Breast epithelium (tissue), 4 donors: ENCODE measurements at regions not wholly inside any gene's neighbourhood (a gene's known extent, or its start where the extent isn't known, plus 50 kb on each side); places are given as distances from the start of the nearest gene placed in this dataset.
"Not testable (repeated sequence)": the region's sequence is repeated elsewhere in the genome, so short reads cannot be mapped to it uniquely, and the experiment has no call there.

ENCODE experiments used
- DNase-seq, 2 donors: peaks; one replicate each; pipeline ENCODE4 v3.0.0-alpha.2; 2019; ENCODE audit warnings: low spot score in 2 of 2
- H3K27ac ChIP-seq, 2 donors: fragments of 200-600 bp; sonication (generic) in 1 of 2; one replicate each; pipeline ENCODE4 v1.5.1; 2016 to 2019; ENCODE audit warnings: mild to moderate bottlenecking in 1 of 2
- H3K27me3 ChIP-seq, 2 donors: fragments of 200-600 bp; sonication (generic) in 1 of 2; one replicate each; pipeline versions ENCODE4 v1.5.1 to v1.6.0; 2017 to 2019; ENCODE audit warnings: control low read depth in 1 of 2, mild to moderate bottlenecking in 1 of 2
- H3K36me3 ChIP-seq: fragments of 200-600 bp; one replicate; pipeline ENCODE4 v1.5.1; 2019
- H3K4me1 ChIP-seq, 2 donors: fragments of 200-600 bp; sonication (generic); one replicate each; pipeline ENCODE4 v1.5.1; 2016 to 2019; ENCODE audit warnings: control low read depth in 1 of 2
- H3K4me3 ChIP-seq, 3 donors: fragments of 200-600 bp; sonication (generic); 1 replicate in 2 of 3; 2 replicates in 1 of 3; pipeline ENCODE4 v1.5.1; 2016 to 2019; ENCODE audit warnings: mild to moderate bottlenecking in 3 of 3, moderate library complexity in 2 of 3
- H3K9me3 ChIP-seq, 2 donors: fragments of 200-600 bp; sonication (generic) in 1 of 2; one replicate each; pipeline ENCODE4 v1.5.1; 2016 to 2019; ENCODE audit warnings: control low read depth in 1 of 2
- POLR2A ChIP-seq: fragments of 450-650 bp; IDR thresholded peaks from one replicate; pipeline ENCODE4 v1.6.1; 2016; ENCODE audit warnings: antibody characterized with exemption, mild to moderate bottlenecking, moderate library complexity
- POLR2AphosphoS5 ChIP-seq, 3 donors: sonication (generic); formaldehyde crosslinking; IDR thresholded peaks; one replicate each; pipeline ENCODE4 v1.6.1; 2017; ENCODE audit warnings: antibody characterized with exemption in 3 of 3
- intact Hi-C: fragments of 100-400 bp; cut with DNase I; formaldehyde crosslinking; loops from one replicate; pipeline ENCODE4 v1.15.1; 2023; ENCODE audit warnings: low total_unique reads
- TF ChIP-seq, protein P1 (sequence below), 3 donors: fragments of 450-650 bp; IDR thresholded peaks; one replicate each; pipeline ENCODE4 v1.5.1; 2016 to 2017; ENCODE audit warnings: antibody characterized with exemption in 3 of 3, mild to moderate bottlenecking in 3 of 3, moderate library complexity in 3 of 3

DNA sequence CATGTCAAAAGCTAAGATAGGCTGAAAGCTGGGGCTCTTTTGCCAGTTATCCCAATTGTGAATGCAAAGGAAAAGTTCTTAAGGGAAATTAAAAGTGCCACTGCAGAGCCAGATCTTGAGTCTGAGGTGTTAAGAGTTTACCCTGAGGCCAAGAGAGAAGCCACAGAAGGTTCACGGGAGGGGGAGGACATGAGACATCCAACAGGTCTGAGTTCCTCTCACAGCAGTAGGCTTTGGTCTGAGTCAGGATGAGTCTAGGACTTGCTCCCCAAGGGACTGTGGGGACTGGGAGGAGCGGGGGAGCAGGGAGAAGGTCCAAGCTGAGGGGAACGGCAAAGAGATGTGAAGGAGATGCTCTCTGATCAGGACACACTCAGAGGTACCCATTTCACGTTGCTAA lies 411.2 kb upstream of the CAMK1G start:
- Histone ChIP-seq H3K27ac (no peak overlapping the region), H3K9me3 (peaks cover 0 to 4% of the 10 kb centered on the region in 2 donors), H3K4me3 (no peak overlapping the region), H3K36me3 (no peaks in the 10 kb centered on the region), H3K4me1 (no peaks in the 10 kb centered on the region), H3K27me3 (no peaks in the 10 kb centered on the region)
- intact Hi-C loops, result no loop called here
- TF ChIP-seq POLR2A (no peak), POLR2AphosphoS5 (IDR thresholded peaks at IDR 0.05) (no peak)
- TF ChIP-seq, protein P1, sequence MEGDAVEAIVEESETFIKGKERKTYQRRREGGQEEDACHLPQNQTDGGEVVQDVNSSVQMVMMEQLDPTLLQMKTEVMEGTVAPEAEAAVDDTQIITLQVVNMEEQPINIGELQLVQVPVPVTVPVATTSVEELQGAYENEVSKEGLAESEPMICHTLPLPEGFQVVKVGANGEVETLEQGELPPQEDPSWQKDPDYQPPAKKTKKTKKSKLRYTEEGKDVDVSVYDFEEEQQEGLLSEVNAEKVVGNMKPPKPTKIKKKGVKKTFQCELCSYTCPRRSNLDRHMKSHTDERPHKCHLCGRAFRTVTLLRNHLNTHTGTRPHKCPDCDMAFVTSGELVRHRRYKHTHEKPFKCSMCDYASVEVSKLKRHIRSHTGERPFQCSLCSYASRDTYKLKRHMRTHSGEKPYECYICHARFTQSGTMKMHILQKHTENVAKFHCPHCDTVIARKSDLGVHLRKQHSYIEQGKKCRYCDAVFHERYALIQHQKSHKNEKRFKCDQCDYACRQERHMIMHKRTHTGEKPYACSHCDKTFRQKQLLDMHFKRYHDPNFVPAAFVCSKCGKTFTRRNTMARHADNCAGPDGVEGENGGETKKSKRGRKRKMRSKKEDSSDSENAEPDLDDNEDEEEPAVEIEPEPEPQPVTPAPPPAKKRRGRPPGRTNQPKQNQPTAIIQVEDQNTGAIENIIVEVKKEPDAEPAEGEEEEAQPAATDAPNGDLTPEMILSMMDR (IDR thresholded peaks at IDR 0.05), result no peak
- DNase-seq, result no peak

DNA sequence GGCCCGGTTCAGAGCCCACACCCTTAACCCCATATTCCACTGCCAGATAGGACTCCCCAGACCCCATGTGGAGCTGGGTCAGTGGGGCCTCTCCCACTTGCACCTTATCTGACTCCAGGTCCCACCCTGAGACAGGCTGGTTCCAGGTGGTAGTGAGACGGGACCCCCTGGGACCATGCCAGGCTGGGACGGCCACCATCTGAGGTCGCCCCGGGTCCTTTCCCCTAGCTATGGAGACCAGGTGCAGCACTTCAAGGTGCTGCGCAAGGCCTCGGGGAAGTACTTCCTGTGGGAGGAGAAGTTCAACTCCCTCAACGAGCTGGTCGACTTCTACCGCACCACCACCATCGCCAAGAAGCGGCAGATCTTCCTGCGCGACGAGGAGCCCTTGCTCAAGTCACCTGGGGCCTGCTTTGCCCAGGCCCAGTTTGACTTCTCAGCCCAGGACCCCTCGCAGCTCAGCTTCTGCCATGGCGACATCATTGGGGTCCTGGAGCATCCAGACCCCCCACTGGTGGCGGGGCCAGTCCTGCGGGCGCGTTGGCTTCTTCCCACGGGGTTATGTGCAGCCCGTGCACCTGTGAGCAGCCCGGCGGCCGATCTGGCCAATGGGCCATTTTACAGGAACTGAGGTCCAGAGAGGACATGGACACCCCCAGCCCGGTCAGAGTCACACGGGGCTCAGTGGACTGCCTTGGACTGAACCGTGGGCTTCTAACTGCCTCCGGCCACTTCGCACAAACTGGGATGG lies 410.5 kb upstream of the CAMK1G start:
- H3K9me3 ChIP-seq, H3K27ac ChIP-seq, H3K4me1 ChIP-seq, intact Hi-C loops, H3K27me3 ChIP-seq, DNase-seq, H3K4me3 ChIP-seq, H3K36me3 ChIP-seq: not testable (repeated sequence)

DNA sequence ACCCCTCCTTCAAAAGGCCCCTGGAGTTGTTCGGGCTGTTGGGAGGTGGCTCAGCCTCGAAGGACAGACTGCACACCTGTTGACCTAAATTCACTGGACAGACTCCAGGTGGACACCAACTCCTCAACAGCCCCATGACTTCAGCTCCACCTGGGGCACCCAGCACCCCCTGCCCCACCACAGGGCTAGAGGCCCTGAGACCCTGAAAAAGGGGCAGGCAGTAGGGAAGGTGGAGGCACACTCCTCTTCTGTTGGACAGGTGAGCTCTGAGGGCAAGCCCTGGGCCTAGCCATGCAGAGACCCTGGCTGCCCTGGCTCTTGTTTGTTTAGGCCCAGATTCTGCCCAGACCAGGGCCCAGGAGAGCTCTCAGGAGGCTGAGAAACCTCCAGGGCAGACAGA lies 409.7 kb upstream of the CAMK1G start:
- H3K36me3 ChIP-seq, H3K27me3 ChIP-seq, H3K9me3 ChIP-seq, H3K27ac ChIP-seq, H3K4me3 ChIP-seq, intact Hi-C loops, DNase-seq, H3K4me1 ChIP-seq: not testable (repeated sequence)

DNA sequence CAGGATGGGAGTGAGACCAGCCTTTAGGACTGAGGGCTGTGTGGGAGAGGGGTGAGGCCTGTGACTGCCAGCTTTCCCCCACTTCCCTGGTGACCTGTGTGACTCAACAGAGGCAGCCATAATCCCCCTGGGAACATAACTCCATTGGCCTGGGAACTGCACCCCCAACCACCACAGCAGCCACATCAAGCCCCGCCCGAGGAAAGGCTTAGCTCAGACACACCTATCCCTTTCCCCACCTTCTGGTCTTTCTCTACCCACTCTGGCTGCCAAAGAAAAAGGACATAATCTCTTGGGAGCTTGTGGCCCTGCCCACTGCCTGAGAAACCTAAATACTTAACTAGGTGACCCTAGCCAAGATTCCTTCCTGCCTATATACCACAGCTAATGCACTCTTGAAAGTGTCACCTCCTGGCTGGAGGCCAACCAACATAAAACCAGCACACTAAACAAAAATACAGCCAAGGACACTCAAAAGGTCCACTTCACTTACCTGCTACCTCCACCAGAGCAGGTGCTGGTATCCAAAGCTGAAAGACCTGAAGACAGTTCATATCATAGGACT lies 406.6 kb upstream of the CAMK1G start:
- intact Hi-C loops, result no loop called here
- H3K27me3 ChIP-seq, result no peaks in the 10 kb centered on the region

DNA sequence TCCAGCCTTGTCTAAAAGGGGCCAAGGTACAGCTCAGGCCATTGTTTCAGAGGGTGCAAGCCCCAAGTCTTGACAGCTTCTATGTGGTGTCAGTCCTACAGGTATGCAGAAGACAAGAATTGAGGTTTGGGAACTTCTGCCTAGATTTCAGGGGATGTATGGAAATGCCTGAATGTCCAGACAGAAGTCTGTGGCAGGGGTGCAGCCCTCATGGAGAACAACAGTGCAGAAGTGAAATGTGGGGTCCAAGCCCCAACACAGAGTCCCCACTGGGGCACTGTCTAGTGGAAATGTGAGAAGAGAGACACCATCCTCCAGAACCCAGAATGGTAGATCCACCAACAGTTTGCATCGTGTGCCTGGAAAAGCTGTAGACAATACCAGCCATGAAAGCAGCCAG lies 400.3 kb upstream of the CAMK1G start:
- Histone ChIP-seq H3K36me3 (no peaks in the 10 kb centered on the region), H3K9me3 (peaks cover 3 to 11% of the 10 kb centered on the region in 2 donors), H3K4me3 (no peak overlapping the region), H3K27me3 (no peaks in the 10 kb centered on the region), H3K4me1 (no peaks in the 10 kb centered on the region), H3K27ac (no peak overlapping the region)
- intact Hi-C loops, result no loop called here
- DNase-seq, result no peak
- no peak for TF ChIP-seq POLR2AphosphoS5 (IDR thresholded peaks at IDR 0.05)
- TF ChIP-seq, protein P1 (IDR thresholded peaks at IDR 0.05), result no peak
- TF ChIP-seq POLR2A, result no peak

More for the DNA sequence above, 406.6 kb upstream of the CAMK1G start:
- no peak for TF ChIP-seq POLR2AphosphoS5 (IDR thresholded peaks at IDR 0.05)
- no peak for TF ChIP-seq POLR2A
- TF ChIP-seq, protein P1 (IDR thresholded peaks at IDR 0.05), result no peak
- no peak overlapping the region for H3K4me3 ChIP-seq
- DNase-seq, result no peak
- H3K4me1 ChIP-seq, result no peaks in the 10 kb centered on the region
- no peaks in the 10 kb centered on the region for H3K36me3 ChIP-seq
- no peak overlapping the region for H3K27ac ChIP-seq
- H3K9me3 ChIP-seq, result peaks cover 0 to 4% of the 10 kb centered on the region in 2 donors

DNA sequence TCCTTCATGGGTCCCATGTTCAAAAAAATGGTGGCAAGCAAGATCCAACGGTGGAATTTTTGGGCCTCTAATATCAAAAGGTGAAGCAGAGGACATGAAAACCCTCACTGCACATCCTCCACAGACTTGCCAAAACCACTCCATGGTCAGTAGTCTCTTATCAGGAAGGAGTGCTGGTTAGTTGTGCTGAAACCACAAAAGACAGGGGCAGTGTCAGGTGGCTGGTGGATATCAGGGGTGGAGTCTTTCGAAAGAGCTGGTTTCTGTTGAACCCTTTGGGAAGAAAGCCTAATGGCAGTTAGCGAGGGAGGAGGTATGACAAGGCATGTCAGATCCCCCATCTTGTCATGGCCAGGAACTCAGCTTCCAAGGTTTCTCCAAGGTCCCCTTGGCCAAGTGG lies 395.9 kb upstream of the CAMK1G start:
- Histone ChIP-seq H3K9me3 (peaks cover 3 to 6% of the 10 kb centered on the region in 2 donors), H3K27me3 (no peaks in the 10 kb centered on the region), H3K27ac (no peak overlapping the region), H3K4me3 (no peak overlapping the region), H3K4me1 (no peaks in the 10 kb centered on the region), H3K36me3 (no peaks in the 10 kb centered on the region)
- TF ChIP-seq, protein P1 (IDR thresholded peaks at IDR 0.05), result no peak
- TF ChIP-seq POLR2A, result no peak
- TF ChIP-seq POLR2AphosphoS5 (IDR thresholded peaks at IDR 0.05), result no peak
- no peak for DNase-seq
- intact Hi-C loops, result no loop called here
